ENCODE measurements at regions not wholly inside any gene's neighbourhood (a gene's known extent, or its start where the extent isn't known, plus 50 kb on each side); places are given as distances from the start of the nearest gene placed in this dataset.

DNA sequence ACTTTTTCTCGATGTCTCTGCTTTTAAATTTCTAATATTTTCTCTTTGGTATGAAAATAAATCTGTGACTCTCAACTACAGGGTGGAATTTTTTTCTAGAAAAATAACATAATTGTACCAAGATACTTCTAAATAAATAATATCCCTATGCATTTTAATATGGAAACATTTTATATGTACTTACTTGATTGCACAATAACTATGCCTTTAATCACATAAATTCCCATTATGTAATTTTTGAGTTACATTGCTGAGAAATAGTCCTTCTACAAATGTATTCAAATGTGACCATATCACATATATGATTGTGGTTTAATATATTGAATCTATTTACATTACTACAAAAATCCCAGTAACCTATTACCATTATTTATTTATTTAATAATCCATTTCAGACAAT is 1543.3 kb upstream of the PABPC4L start:
- TF ChIP-seq EP300 (IDR thresholded peaks at IDR 0.05): no peak
- TF ChIP-seq, protein P1, sequence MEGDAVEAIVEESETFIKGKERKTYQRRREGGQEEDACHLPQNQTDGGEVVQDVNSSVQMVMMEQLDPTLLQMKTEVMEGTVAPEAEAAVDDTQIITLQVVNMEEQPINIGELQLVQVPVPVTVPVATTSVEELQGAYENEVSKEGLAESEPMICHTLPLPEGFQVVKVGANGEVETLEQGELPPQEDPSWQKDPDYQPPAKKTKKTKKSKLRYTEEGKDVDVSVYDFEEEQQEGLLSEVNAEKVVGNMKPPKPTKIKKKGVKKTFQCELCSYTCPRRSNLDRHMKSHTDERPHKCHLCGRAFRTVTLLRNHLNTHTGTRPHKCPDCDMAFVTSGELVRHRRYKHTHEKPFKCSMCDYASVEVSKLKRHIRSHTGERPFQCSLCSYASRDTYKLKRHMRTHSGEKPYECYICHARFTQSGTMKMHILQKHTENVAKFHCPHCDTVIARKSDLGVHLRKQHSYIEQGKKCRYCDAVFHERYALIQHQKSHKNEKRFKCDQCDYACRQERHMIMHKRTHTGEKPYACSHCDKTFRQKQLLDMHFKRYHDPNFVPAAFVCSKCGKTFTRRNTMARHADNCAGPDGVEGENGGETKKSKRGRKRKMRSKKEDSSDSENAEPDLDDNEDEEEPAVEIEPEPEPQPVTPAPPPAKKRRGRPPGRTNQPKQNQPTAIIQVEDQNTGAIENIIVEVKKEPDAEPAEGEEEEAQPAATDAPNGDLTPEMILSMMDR (IDR thresholded peaks at IDR 0.05): no peak
- no peak for TF ChIP-seq POLR2A (IDR thresholded peaks at IDR 0.05)
- 66 to 88% (median 84%) methylated on average over 1 of the region's 1 CpG for WGBS, 5 donors

DNA sequence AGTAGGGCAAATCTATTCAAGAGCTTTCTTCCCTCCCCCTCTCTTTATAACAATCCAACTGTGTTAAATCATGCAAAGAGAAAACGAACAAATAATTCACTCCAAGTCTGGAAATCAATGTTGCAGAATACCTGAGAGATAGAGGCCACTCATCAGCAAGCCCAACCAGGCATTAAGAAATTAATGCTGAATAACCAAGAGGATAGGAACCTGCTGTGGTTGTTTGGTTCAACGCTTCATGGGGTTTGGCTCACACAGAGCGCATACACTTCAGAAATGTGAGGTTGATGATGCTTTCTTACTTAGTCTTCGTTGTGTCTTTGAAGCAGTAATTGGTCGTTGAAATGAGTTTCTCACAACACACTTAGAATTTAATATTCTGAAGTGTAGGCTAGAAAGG is 1540.0 kb upstream of the PABPC4L start:
- H3K4me1 ChIP-seq: no peaks in the 10 kb centered on the region
- H3K27me3 ChIP-seq: no peaks in the 10 kb centered on the region
- peaks cover 0 to 9% (median 1%) of the 10 kb centered on the region in 4 donors for H3K9me3 ChIP-seq
- no peaks in the 10 kb centered on the region for H3K36me3 ChIP-seq
- no peak overlapping the region for H3K27ac ChIP-seq
- no peak for DNase-seq
- no peak overlapping the region for H3K4me3 ChIP-seq
- WGBS, 5 donors: 42 to 54% (median 47%) methylated on average over 5 of the region's 5 CpGs
- no peak for TF ChIP-seq POLR2A (IDR thresholded peaks at IDR 0.05)
- intact Hi-C loops (cut with DNase I; ENCODE audit: low total_unique reads): no loop called here

More for the DNA sequence above, 1543.3 kb upstream of the PABPC4L start:
- no peaks in the 10 kb centered on the region for H3K27me3 ChIP-seq
- H3K27ac ChIP-seq: no peak overlapping the region
- no peaks in the 10 kb centered on the region for H3K4me1 ChIP-seq
- intact Hi-C loops (cut with DNase I; ENCODE audit: low total_unique reads): no loop called here
- peaks cover 0 to 18% (median 1%) of the 10 kb centered on the region in 4 donors for H3K9me3 ChIP-seq
- H3K4me3 ChIP-seq: no peak overlapping the region
- no peak for DNase-seq
- no peaks in the 10 kb centered on the region for H3K36me3 ChIP-seq

- DNase-seq: no peak
- intact Hi-C loops (cut with DNase I; ENCODE audit: low total_unique reads): no loop called here
- Histone ChIP-seq H3K4me1 (no peaks in the 10 kb centered on the region), H3K27me3 (no peaks in the 10 kb centered on the region), H3K4me3 (no peak overlapping the region), H3K27ac (no peak overlapping the region), H3K9me3 (no peaks in the 10 kb centered on the region), H3K36me3 (no peaks in the 10 kb centered on the region)
- TF ChIP-seq EP300 (IDR thresholded peaks at IDR 0.05): no peak
- WGBS, 5 donors: 67 to 86% (median 78%) methylated on average over 2 of the region's 2 CpGs
These were observed 1537.8 kb upstream of the PABPC4L start for GRCh38 chr4:135739354-135739753.

GRCh38 chr4:135735512-135735911 is 1533.9 kb upstream of the PABPC4L start:
- intact Hi-C loops (cut with DNase I; ENCODE audit: low total_unique reads): no loop called here
- TF ChIP-seq POLR2AphosphoS5 (IDR thresholded peaks at IDR 0.05) (no peak), POLR2A (IDR thresholded peaks at IDR 0.05) (no peak), EP300 (IDR thresholded peaks at IDR 0.05) (no peak)
- TF ChIP-seq, protein P1 (IDR thresholded peaks at IDR 0.05): no peak

DNA sequence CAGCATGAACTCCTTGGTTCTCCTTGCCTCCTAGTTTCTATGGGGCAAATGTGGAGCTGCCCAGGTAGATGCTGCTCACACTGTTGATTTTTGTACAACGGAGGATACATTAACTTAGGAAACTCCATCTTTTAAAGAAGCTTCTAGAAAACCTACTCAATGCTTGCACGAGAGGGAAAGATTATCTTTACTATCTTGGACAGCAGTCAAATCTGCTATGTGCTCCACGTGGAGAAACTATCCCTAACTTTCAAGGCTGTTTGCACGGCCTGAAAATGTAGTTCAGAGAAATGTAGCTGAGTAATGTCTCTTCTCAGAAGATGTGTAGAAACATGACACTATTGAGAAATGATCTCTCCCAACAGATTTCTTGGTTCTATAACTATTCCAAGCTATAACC is 1530.9 kb upstream of the PABPC4L start:
- Histone ChIP-seq H3K27ac (no peak overlapping the region), H3K9me3 (no peaks in the 10 kb centered on the region), H3K4me1 (no peaks in the 10 kb centered on the region), H3K4me3 (no peak overlapping the region), H3K36me3 (no peaks in the 10 kb centered on the region), H3K27me3 (no peaks in the 10 kb centered on the region)
- no peak for TF ChIP-seq POLR2AphosphoS5 (IDR thresholded peaks at IDR 0.05)
- TF ChIP-seq POLR2A (IDR thresholded peaks at IDR 0.05): no peak
- TF ChIP-seq EP300 (IDR thresholded peaks at IDR 0.05): no peak
- TF ChIP-seq, protein P1 (IDR thresholded peaks at IDR 0.05): no peak
- WGBS, 5 donors: 59 to 73% (median 70%) methylated on average over 4 of the region's 4 CpGs
- intact Hi-C loops (cut with DNase I; ENCODE audit: low total_unique reads): no loop called here
- DNase-seq: no peak

More at GRCh38 chr4:135735512-135735911, 1533.9 kb upstream of the PABPC4L start:
- Histone ChIP-seq H3K27me3 (no peaks in the 10 kb centered on the region), H3K4me3 (no peak overlapping the region), H3K9me3 (no peaks in the 10 kb centered on the region), H3K36me3 (no peaks in the 10 kb centered on the region), H3K4me1 (no peaks in the 10 kb centered on the region), H3K27ac (no peak overlapping the region)
- DNase-seq: no peak

All from stomach (tissue), 8 donors.